GM21528 (cell line): ENCODE measurements at regions not wholly inside any gene's neighbourhood (a gene's known extent, or its start where the extent isn't known, plus 50 kb on each side); places are given as distances from the start of the nearest gene placed in this dataset.

Experiments
- ATAC-seq: cut with Tn5 transposase; IDR thresholded peaks from one replicate; pipeline ENCODE4 v1.9.1; 2021; ENCODE audit warnings: mild to moderate bottlenecking, moderate library complexity; ENCODE audit not compliant: unreplicated experiment, low FRiP score

DNA sequence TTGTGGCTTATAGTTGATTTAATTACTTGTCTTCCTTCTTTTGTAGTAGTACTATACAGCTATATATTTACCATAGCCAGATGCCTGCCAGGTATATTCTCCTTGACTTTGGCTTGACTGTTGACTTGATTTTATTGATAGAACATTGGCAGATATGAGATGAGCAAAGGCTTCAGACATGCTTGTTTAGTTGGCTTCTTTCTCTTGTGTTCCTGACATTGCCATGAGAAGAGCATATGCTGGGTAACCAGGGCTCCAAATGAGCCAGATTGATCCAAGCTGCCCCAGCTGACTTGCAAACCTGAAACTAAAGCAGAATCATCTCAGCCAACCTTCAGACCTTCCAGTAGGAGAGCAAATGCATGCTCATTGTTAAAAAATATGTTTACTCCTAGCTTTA lies 508.1 kb upstream of the BTBD3 start:
- no peak for ATAC-seq

DNA sequence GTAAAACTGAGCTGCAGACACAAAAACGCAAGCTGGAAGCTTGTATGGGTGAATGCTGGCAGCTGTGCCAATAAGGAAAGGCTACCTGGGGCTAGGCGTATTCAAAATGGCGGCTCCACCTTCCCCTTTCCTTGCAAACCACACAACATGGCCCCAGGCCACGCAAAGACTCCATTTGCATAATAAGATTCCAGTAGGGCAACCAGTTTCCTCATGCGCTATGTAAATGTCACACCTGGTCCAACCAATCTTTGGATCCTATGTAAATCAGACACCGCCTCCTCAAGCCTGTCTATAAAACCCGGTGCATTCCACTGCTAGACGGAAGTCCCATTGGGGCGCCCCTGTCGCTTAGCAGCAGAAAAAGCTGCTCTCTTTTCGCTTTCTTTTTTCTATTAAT lies 505.9 kb upstream of the BTBD3 start:
- no peak for ATAC-seq

- no peak for ATAC-seq
These were observed 490.7 kb upstream of the BTBD3 start for GRCh38 chr20:11426948-11427347.

- no peak for ATAC-seq
These were observed 488.5 kb upstream of the BTBD3 start for GRCh38 chr20:11429168-11429567.

- ATAC-seq = no peak
These were observed 487.7 kb upstream of the BTBD3 start for GRCh38 chr20:11429889-11430519.

DNA sequence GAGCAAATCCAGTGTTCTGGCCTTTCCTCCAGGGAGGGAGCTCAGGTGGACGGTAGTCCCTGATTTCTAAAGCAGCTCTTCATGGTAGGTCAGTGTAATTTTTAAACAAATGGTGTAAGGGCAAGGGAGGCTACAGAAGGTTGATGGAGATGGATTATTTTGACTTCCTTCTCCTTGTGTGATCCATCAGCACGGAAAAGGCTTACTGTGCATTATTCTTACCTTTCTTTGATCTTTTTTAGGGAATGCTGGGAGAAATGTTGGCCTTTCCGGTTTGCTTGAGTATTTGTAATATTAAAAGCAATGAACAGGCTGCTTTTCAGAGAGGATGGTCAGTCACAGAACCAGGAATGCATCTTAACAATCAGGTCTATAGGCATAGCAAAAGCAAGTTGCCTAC lies 487.0 kb upstream of the BTBD3 start:
- ATAC-seq = no peak

DNA sequence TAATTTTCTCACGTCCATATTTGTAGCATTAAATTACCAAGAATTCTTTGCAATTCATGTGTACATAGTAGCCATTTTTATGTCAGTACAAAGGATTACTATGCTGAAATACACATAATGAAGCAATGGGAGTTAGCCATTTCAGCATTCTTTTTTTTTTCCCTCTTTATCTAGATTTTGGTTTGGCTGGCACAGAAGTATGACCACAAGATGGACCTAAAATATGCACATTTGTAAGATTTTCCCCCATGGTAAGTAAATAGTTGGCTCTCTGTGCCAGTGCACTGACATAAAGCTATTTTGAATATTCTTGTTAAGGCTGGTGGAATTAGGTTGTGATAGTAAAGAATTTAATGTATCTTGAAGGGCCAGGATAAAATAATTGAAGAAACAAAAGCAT lies 486.1 kb upstream of the BTBD3 start:
- no peak for ATAC-seq

- ATAC-seq = no peak
These were observed 485.3 kb upstream of the BTBD3 start for GRCh38 chr20:11432407-11432806.

GRCh38 chr20:11436113-11436905 lies 481.4 kb upstream of the BTBD3 start:
- no peak for ATAC-seq

- ATAC-seq = no peak
These were observed 480.6 kb upstream of the BTBD3 start for GRCh38 chr20:11437090-11437489.

- ATAC-seq = no peak
These were observed 479.9 kb upstream of the BTBD3 start for GRCh38 chr20:11437611-11438380.

DNA sequence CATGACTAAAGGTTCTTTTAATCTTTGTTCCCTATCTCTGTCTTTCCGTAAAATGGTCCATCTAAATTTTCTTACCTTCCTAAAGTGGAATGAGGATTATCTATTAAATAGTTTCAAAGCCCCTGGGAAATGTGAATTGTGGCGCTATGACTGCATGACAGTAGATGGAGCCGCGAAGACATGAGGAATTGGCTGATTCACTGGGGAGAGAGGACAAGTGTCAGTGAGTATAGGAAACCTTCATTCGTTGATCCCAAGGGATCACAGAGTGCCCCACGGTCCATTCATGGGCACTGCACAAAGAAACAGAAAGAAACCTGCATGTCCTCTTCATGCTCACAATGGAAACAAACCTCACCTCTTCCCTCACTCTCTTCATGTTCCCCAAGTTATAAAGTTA lies 479.3 kb upstream of the BTBD3 start:
- no peak for ATAC-seq

DNA sequence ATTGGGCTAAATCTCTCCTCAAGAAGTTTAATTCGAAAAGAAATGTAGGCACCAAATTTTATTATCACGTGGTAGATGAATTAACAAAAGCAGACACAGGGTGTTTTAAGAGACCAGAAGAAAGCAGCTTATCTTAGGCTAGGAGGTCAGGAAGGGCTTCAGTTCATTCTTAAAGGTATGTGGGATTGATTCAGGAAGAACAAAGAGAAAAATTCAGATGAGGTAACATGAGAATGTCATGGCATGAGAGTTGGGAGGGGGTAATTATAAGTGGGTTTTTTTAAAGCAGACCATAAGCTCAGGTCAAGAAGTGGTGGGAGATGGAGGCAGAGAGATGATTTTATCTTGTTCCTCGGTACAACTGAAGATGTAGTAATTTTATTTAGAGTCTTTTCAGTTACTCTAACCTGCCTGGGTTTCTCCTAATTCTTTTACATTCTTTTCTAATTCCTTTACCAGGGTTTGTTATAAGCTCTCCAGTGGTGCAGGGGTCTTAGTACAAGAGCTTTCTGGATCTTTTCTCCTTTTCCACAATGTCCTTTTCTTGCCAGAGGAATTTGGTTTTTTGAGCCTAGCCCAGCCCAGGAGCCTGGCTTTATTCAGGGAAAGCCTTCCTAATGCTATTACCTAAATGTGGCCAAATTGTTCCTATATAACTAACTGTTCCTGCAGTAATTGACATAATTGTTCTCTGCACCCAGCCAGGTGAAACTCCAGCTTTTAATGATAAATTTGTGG lies 474.1 kb upstream of the BTBD3 start:
- no peak for ATAC-seq

- no peak for ATAC-seq
These were observed 472.5 kb upstream of the BTBD3 start for GRCh38 chr20:11445161-11445560.

GRCh38 chr20:11445891-11446290 lies 471.8 kb upstream of the BTBD3 start:
- no peak for ATAC-seq

DNA sequence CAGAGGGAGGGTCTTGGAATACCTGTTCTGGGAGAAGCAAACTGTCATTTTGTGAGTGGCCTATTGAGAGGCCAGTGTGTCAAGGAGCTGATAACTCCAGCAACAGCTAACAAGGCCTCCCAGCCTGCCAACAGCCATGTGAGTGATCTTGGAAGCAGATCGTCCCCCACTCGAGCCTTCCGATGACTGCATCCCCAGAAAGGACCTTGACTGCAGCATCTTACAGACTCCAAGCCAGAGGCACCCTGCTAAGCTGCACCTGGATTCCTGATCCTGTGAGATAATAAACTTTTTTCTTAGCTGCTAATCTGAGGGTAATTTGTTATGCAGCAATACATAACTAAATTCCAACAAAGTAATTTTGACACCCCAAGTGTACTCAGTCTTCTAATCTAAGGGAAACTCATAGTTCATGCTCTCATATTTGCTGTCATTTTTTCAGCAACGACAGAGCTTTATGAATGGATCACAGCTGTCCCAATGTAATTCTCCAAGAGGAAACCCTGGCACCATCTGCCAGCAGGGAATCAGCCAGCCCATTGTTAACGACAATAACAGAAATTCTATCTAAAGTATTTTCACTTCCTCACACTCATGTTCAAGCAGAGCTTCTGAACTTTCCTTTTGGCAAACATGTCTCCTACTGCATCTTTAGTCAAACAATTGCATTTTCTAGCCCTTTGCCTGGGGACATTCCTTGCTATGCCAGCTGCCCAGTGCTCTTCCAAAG lies 470.2 kb upstream of the BTBD3 start:
- ATAC-seq = no peak

DNA sequence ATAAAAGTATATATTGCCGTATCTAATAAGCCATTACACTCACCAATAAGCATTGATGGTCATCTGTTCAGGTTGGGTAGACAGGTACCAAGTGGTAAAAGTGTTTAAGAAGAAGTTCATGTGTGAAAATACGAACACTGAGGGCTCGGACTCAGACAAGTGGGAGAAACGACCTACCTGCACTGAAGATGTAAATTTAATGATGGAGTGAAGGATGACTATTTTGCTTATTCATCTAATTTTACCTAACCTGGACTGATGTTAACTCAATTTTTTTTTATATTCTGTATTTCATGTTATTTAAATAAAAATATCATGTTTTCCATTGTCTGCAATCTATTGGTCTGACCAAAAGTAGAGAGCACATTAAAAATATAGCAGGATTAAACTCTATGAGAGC lies 469.1 kb upstream of the BTBD3 start:
- ATAC-seq = no peak

- ATAC-seq = no peak
These were observed 465.9 kb upstream of the BTBD3 start for GRCh38 chr20:11451793-11452291.

- ATAC-seq = no peak
These were observed 465.4 kb upstream of the BTBD3 start for GRCh38 chr20:11452326-11452725.

DNA sequence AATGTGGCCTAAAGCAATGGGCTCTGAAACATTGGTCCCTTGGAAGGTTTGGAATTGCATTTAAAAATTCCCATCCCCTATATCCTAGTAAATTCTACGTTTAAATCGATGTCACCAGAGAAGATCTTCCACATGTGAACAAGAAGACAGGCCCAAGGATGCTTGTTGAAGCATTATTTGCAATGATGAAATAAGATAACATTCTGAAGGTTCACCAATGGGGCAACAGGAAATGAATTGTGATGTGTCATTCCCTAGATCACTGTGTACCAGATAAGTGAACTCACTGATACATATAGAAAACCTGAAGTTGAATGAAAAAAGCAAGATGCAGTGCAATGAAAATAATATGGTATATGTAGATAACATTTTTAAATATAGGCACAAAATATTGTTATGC lies 464.3 kb upstream of the BTBD3 start:
- no peak for ATAC-seq
